Osteocyte (in vitro differentiated cells): ENCODE measurements at regions not wholly inside any gene's neighbourhood (a gene's known extent, or its start where the extent isn't known, plus 50 kb on each side); places are given as distances from the start of the nearest gene placed in this dataset.

Experiments
- DNase-seq: peaks from one replicate; pipeline ENCODE4 v3.0.0; 2021; ENCODE audit warnings: mixed read lengths; ENCODE audit not compliant: unreplicated experiment; ENCODE audit errors: extremely low spot score
- H3K27ac Mint-ChIP-seq: one replicate; pipeline ENCODE4 v1.8.0; 2021; ENCODE audit warnings: mild to moderate bottlenecking, mixed read lengths; ENCODE audit not compliant: unreplicated experiment
- H3K27me3 Mint-ChIP-seq: one replicate; pipeline ENCODE4 v1.8.0; 2021; ENCODE audit warnings: mixed read lengths; ENCODE audit not compliant: unreplicated experiment
- H3K36me3 Mint-ChIP-seq: one replicate; pipeline ENCODE4 v1.8.0; 2021; ENCODE audit warnings: mixed read lengths; ENCODE audit not compliant: unreplicated experiment
- H3K4me1 Mint-ChIP-seq: one replicate; pipeline ENCODE4 v1.8.0; 2021; ENCODE audit warnings: mixed read lengths; ENCODE audit not compliant: unreplicated experiment
- H3K4me3 Mint-ChIP-seq: one replicate; pipeline ENCODE4 v1.8.0; 2021; ENCODE audit warnings: mild to moderate bottlenecking, moderate library complexity, mixed read lengths; ENCODE audit not compliant: unreplicated experiment
- H3K9me3 Mint-ChIP-seq: one replicate; pipeline ENCODE4 v1.8.0; 2021; ENCODE audit warnings: mixed read lengths; ENCODE audit not compliant: unreplicated experiment
- CTCF ChIP-seq: fragments of 200-600 bp; sonication (generic); IDR thresholded peaks from 2 replicates; pipeline ENCODE4 v1.5.0; 2021; ENCODE audit warnings: antibody characterized with exemption, mild to moderate bottlenecking, moderate library complexity

DNA sequence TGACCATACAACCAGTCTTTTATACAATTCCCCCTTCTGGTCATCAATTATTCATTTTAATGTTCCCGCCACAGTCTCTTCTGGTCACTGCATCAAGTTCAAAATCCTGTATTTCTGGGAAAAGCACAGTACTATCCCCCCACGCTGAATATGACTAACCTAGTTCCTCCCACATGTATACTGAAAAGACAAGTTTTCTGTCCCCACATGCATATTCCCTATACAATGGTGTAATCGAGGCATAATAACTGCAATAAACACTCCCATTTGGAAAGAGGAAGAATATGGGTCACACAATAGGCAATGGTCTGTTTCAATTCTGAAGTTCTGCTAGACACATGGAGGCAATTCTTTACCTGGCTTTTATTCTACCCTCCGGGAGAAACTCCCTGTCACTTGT, 344.9 kb downstream of the EFNA5 start:
- H3K36me3 Mint-ChIP-seq, result no peaks in the 10 kb centered on the region
- H3K4me1 Mint-ChIP-seq, result peaks cover 26% of the 10 kb centered on the region
- no peak for DNase-seq
- no peaks in the 10 kb centered on the region for H3K27me3 Mint-ChIP-seq
- no peak overlapping the region for H3K27ac Mint-ChIP-seq
- H3K9me3 Mint-ChIP-seq, result no peaks in the 10 kb centered on the region
- H3K4me3 Mint-ChIP-seq, result no peak overlapping the region
- TF ChIP-seq CTCF, result no peak

GRCh38 chr5:107324809-107325208, 345.9 kb downstream of the EFNA5 start:
- no peaks in the 10 kb centered on the region for H3K36me3 Mint-ChIP-seq
- H3K9me3 Mint-ChIP-seq, result no peaks in the 10 kb centered on the region
- H3K27ac Mint-ChIP-seq, result no peak overlapping the region
- no peak for DNase-seq
- H3K4me1 Mint-ChIP-seq, result peaks cover 27% of the 10 kb centered on the region
- no peak overlapping the region for H3K4me3 Mint-ChIP-seq
- H3K27me3 Mint-ChIP-seq, result no peaks in the 10 kb centered on the region
- TF ChIP-seq CTCF, result no peak

DNA sequence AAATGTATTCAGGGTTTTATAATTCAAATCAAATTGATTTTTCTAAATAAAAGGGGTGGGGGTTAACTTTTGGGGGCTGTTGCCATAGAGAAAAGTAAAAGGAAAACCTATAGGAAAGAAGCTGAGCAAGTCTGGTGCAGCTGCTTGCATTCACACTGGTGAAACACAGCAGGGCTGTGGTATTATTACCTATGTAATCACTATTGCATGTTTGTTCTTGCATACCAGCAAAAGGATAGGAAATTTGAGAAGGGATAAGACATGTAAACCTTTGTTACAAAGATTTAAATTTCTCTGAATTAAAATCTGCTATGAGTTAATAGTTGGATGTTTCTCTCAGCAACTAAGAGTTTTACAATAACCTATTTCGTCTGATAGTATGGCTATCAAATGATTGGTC, 346.7 kb downstream of the EFNA5 start:
- Mint-ChIP-seq H3K4me3 (no peak overlapping the region), H3K27ac (no peak overlapping the region), H3K9me3 (no peaks in the 10 kb centered on the region), H3K36me3 (no peaks in the 10 kb centered on the region), H3K4me1 (peaks cover 29% of the 10 kb centered on the region), H3K27me3 (no peaks in the 10 kb centered on the region)
- TF ChIP-seq CTCF, result no peak
- DNase-seq, result no peak

- Mint-ChIP-seq H3K4me3 (no peak overlapping the region), H3K9me3 (no peaks in the 10 kb centered on the region), H3K27ac (no peak overlapping the region), H3K36me3 (no peaks in the 10 kb centered on the region), H3K4me1 (peaks cover 29% of the 10 kb centered on the region), H3K27me3 (no peaks in the 10 kb centered on the region)
- DNase-seq, result no peak
- TF ChIP-seq CTCF, result no peak
Measured at GRCh38 chr5:107323536-107323935, 347.2 kb downstream of the EFNA5 start.

- no peak for DNase-seq
- no peak overlapping the region for H3K4me3 Mint-ChIP-seq
- H3K27me3 Mint-ChIP-seq, result no peaks in the 10 kb centered on the region
- H3K4me1 Mint-ChIP-seq, result peaks cover 29% of the 10 kb centered on the region
- no peaks in the 10 kb centered on the region for H3K9me3 Mint-ChIP-seq
- H3K36me3 Mint-ChIP-seq, result no peaks in the 10 kb centered on the region
- H3K27ac Mint-ChIP-seq, result peak overlapping the region; percentile 53
- TF ChIP-seq CTCF, result no peak
Measured at GRCh38 chr5:107322936-107323335, 347.8 kb downstream of the EFNA5 start.
